ENCODE measurements at regions not wholly inside any gene's neighbourhood (a gene's known extent, or its start where the extent isn't known, plus 50 kb on each side); places are given as distances from the start of the nearest gene placed in this dataset.

GRCh38 chr7:47669901-47670384 lies 88.0 kb upstream of the TNS3 start:
- peak overlapping the region; percentile 85 for H2AK5ac ChIP-seq (ENCODE audit: low read depth, low read length)
- WGBS, 2 experiments (ENCODE audit: extremely low coverage in 2 of 2, insufficient read length in 1 of 2): 0% methylated on average over 2 of the region's 8 CpGs; no CpG with 5 or more reads in 1 of the 2 experiments

More at GRCh38 chr7:47669901-47670384, 88.0 kb upstream of the TNS3 start:
- Histone ChIP-seq H4K20me1 (ENCODE audit: insufficient read depth, low read length) (no peaks in the 10 kb centered on the region), H3K9me3 (ENCODE audit: control insufficient read depth, insufficient read depth, low read length) (no peaks in the 10 kb centered on the region), H2AFZ (replicated peaks; ENCODE audit: low read length, poor library complexity) (peak overlapping the region; percentile 77), H3K79me1 (ENCODE audit: low read depth in 1 of 2, low read length in 2 of 2) (0 out of 4 replicates have a peak, but pooled peaks cover 0 to 3% of the 10 kb centered on the region in 2 experiments), H3K14ac (replicated peaks; ENCODE audit: low read depth, low read length) (peak overlapping the region; percentile 90), H2BK15ac (ENCODE audit: low read depth, low read length) (peak overlapping the region; percentile 96; the same call in 2 of the 3 replicates), H3K9ac (ENCODE audit: low read depth, low read length) (peak overlapping the region; percentile 14; the same call in 1 of the 2 replicates), H3K27me3 (ENCODE audit: control insufficient read depth, insufficient read depth, low read length) (no peaks in the 10 kb centered on the region), H2BK5ac (ENCODE audit: low read depth, low read length, poor library complexity, severe bottlenecking) (peak overlapping the region; percentile 89), H3K4me1 (ENCODE audit: control insufficient read depth, insufficient read depth, low read length) (peaks cover 18% of the 10 kb centered on the region), H3K9me1 (ENCODE audit: insufficient read depth, low read length) (peaks cover 35% of the 10 kb centered on the region), H3K4me2 (ENCODE audit: low read depth, low read length) (peak overlapping the region; percentile 34; the same call in 1 of the 2 replicates), H3K18ac (ENCODE audit: low read depth, low read length) (peak overlapping the region; percentile 96), H2AK9ac (replicated peaks; ENCODE audit: low read depth, low read length, poor library complexity) (peak overlapping the region; percentile 67), H3K27ac (ENCODE audit: insufficient read depth, low read length) (peak overlapping the region; percentile 72), H4K5ac (ENCODE audit: low read depth, low read length) (peak overlapping the region; percentile 91), H3K23ac (ENCODE audit: low read depth, low read length) (peak overlapping the region; percentile 89), H3K56ac (ENCODE audit: extremely low read depth, insufficient read depth, low read length) (peak overlapping the region; percentile 82; the same call in 1 of the 2 replicates), H2BK120ac (ENCODE audit: low read depth, low read length) (peak overlapping the region; percentile 96), H4K8ac (ENCODE audit: low read depth in 2 of 2, low read length in 2 of 2) (peak overlapping the region; percentile 9 to 91; a peak in 3 of 4 replicates), H3K4ac (ENCODE audit: low read depth, low read length) (peak overlapping the region; percentile 96), H3K36me3 (ENCODE audit: control insufficient read depth, insufficient read depth, low read length) (no peaks in the 10 kb centered on the region), H4K91ac (ENCODE audit: insufficient read depth, low read depth, low read length) (peak overlapping the region; percentile 87), H2BK20ac (ENCODE audit: low read depth, low read length) (peak overlapping the region; percentile 80), H3K4me3 (ENCODE audit: insufficient read depth, low read depth, low read length) (no peak overlapping the region)
- DNase-seq (peak; percentile 69), ATAC-seq (ENCODE audit: low read depth) (peak; percentile 45)
- in situ Hi-C loops (cut with MboI; ENCODE audit: low sequenced_read_pairs) (no loop called here), dilution Hi-C loops (cut with HindIII; ENCODE audit: low sequenced_read_pairs, unreplicated experiment) (no loop called here), intact Hi-C loops (cut with micrococcal nuclease) (no loop called here)
- TF ChIP-seq FOS (IDR thresholded peaks at IDR 0.05; ENCODE audit: low read depth, low read length): no peak
- no peak for TF ChIP-seq ELK1 (IDR thresholded peaks at IDR 0.05; ENCODE audit: borderline replicate concordance, low read depth, low read length)
- no peak for TF ChIP-seq MAZ (IDR thresholded peaks at IDR 0.05; ENCODE audit: borderline replicate concordance, low read depth, low read length)
- TF ChIP-seq MAFK (IDR thresholded peaks at IDR 0.05; ENCODE audit: low read depth, low read length): peak; percentile 86
- TF ChIP-seq RAD21 (IDR thresholded peaks at IDR 0.05; ENCODE audit: low read length): no peak
- TF ChIP-seq POLR2A (IDR thresholded peaks at IDR 0.05; ENCODE audit: low read depth, low read length): no peak
- TF ChIP-seq NFE2L2 (IDR thresholded peaks at IDR 0.05; ENCODE audit: low read depth, low read length): peak; percentile 66
- no peak for TF ChIP-seq RFX5 (IDR thresholded peaks at IDR 0.05; ENCODE audit: low read depth, low read length)
- ChIA-PET CTCF (interaction anchor here (0.7 kb wide), 1 partner anchor 8 kb away, joined by 4 read pairs; no protein-coding TSS in a partner anchor), POLR2A (ENCODE audit: unreplicated experiment) (no interaction called here)
- BruUV-seq (replicated peaks): no TSS peak
